Endothelial cell of umbilical vein (primary cell): ENCODE measurements at regions not wholly inside any gene's neighbourhood (a gene's known extent, or its start where the extent isn't known, plus 50 kb on each side); places are given as distances from the start of the nearest gene placed in this dataset.

ENCODE experiments used
- BruUV-seq: library from RNA; stranded (reverse); fragments of 400-500 nt; replicated peaks from 2 replicates; lab custom pipeline; 2021; lab: Mats Ljungman, UMichigan
- CTCF ChIA-PET: fragments of 300-600, 350-600 bp; sonication (Branson Sonifier 250); formaldehyde crosslinking; loops from one replicate; lab custom pipeline; 2021; ENCODE audit warnings: antibody characterized with exemption, inconsistent platforms; lab: Charles Lee
- POLR2A ChIA-PET: fragments of 300-600, 350-600 bp; sonication (Branson Sonifier 250); formaldehyde crosslinking; loops from one replicate; lab custom pipeline; 2021; ENCODE audit warnings: antibody characterized with exemption, inconsistent platforms; lab: Charles Lee
- DNase-seq: peaks from one replicate; pipeline ENCODE4 v3.0.0-alpha.2; 2011; ENCODE audit warnings: low read depth, low spot score
- FAIRE-seq: peaks from 2 replicates; lab custom pipeline; 2011; peaks lifted over from hg19 to GRCh38; lab: Jason Lieb, UNC
- H2AFZ ChIP-seq: 2 replicates; pipeline ENCODE4 v1.6.0; 2012; ENCODE audit warnings: low read depth, low read length, control low read depth, inconsistent platforms
- H3K27ac ChIP-seq: 2 replicates; pipeline ENCODE4 v1.5.1; 2011; ENCODE audit warnings: low read depth, mild to moderate bottlenecking, control low read depth, low read length, moderate library complexity; ENCODE audit not compliant: insufficient read depth
- H3K27me3 ChIP-seq, 2 experiments: 2 replicates each; pipeline versions ENCODE4 v1.6.0 to v1.6.1; 2011; ENCODE audit warnings: low read length in 2 of 2, mixed read lengths in 1 of 2; ENCODE audit not compliant: control insufficient read depth in 2 of 2, insufficient read depth in 2 of 2
- H3K36me3 ChIP-seq, 2 experiments: 2 replicates in 1 of 2; 3 replicates in 1 of 2; pipeline ENCODE4 v1.5.1; 2011; ENCODE audit warnings: low read length in 2 of 2, mild to moderate bottlenecking in 1 of 2, moderate library complexity in 1 of 2; ENCODE audit not compliant: control insufficient read depth in 2 of 2, insufficient read depth in 2 of 2; ENCODE audit errors: extremely low read depth in 1 of 2
- H3K4me1 ChIP-seq: 3 replicates; pipeline ENCODE4 v1.5.1; 2011; ENCODE audit warnings: mild to moderate bottlenecking, low read length; ENCODE audit not compliant: control insufficient read depth, insufficient read depth; ENCODE audit errors: extremely low read depth
- H3K4me2 ChIP-seq: 2 replicates; pipeline ENCODE4 v1.6.1; 2011; ENCODE audit warnings: low read length, control low read depth, mixed read lengths; ENCODE audit not compliant: insufficient read depth
- H3K4me3 ChIP-seq, 3 experiments: fragments of 200-600 bp in 1 of 3; sonication (generic), shearing (Covaris generic) in 1 of 3; replicated peaks in 1 of 3; 2 replicates each; pipeline ENCODE4 v1.5.1; 2011 to 2016; ENCODE audit warnings: control low read depth in 3 of 3, low read length in 3 of 3, mild to moderate bottlenecking in 2 of 3, inconsistent platforms in 1 of 3, low read depth in 1 of 3, moderate library complexity in 1 of 3; ENCODE audit not compliant: insufficient read depth in 1 of 3
- H3K79me2 ChIP-seq: 2 replicates; pipeline ENCODE4 v1.6.0; 2012; ENCODE audit warnings: low read length, inconsistent platforms; ENCODE audit not compliant: control insufficient read depth, insufficient read depth
- H3K9ac ChIP-seq: replicated peaks from 2 replicates; pipeline ENCODE3; 2011; ENCODE audit warnings: low read length, control low read depth; ENCODE audit not compliant: insufficient read depth; ENCODE audit errors: extremely low read depth
- H3K9me1 ChIP-seq: replicated peaks from 3 replicates; pipeline ENCODE4 v1.6.0; 2011; ENCODE audit warnings: mild to moderate bottlenecking, low read length; ENCODE audit not compliant: control insufficient read depth, insufficient read depth; ENCODE audit errors: extremely low read depth
- H3K9me3 ChIP-seq: replicated peaks from 2 replicates; pipeline ENCODE4 v1.5.1; 2012; ENCODE audit warnings: low read length, inconsistent platforms; ENCODE audit not compliant: control insufficient read depth, insufficient read depth
- H4K20me1 ChIP-seq: replicated peaks from 2 replicates; pipeline ENCODE3; 2011; ENCODE audit warnings: mild to moderate bottlenecking, low read length; ENCODE audit not compliant: control insufficient read depth, insufficient read depth; ENCODE audit errors: extremely low read depth
- EZH2 ChIP-seq: IDR thresholded peaks from 2 replicates; pipeline ENCODE4 v1.6.1; 2012; ENCODE audit warnings: borderline replicate concordance, low read depth, mild to moderate bottlenecking, moderate library complexity, low read length, inconsistent platforms; ENCODE audit not compliant: severe bottlenecking
- FOS ChIP-seq: IDR thresholded peaks from 2 replicates; pipeline ENCODE4 v1.6.1; 2011; ENCODE audit warnings: mild to moderate bottlenecking, low read length, moderate library complexity, borderline replicate concordance; ENCODE audit not compliant: insufficient read depth
- GATA2 ChIP-seq: IDR thresholded peaks from 2 replicates; pipeline ENCODE4 v1.7.0; 2011; ENCODE audit warnings: low read depth, mild to moderate bottlenecking, moderate library complexity, mixed read lengths, low read length; ENCODE audit not compliant: insufficient read length, insufficient read depth
- JUN ChIP-seq: IDR thresholded peaks from 2 replicates; pipeline ENCODE4 v1.6.1; 2011; ENCODE audit warnings: borderline replicate concordance, low read depth; ENCODE audit not compliant: insufficient read length, insufficient read depth
- MYC ChIP-seq: IDR thresholded peaks from one replicate; pipeline ENCODE4 v1.6.1; 2011; ENCODE audit warnings: mild to moderate bottlenecking, low read depth, low read length
- POLR2A ChIP-seq: IDR thresholded peaks from 2 replicates; pipeline ENCODE4 v1.6.1; 2012; ENCODE audit warnings: low read depth, mild to moderate bottlenecking, control low read depth, low read length
- POLR2AphosphoS5 ChIP-seq: IDR thresholded peaks from 2 replicates; pipeline ENCODE4 v1.6.1; 2012; ENCODE audit warnings: low read depth, mild to moderate bottlenecking, control low read depth, low read length, moderate library complexity; ENCODE audit not compliant: insufficient read depth
- dilution Hi-C: fragments of 300-500 bp; cut with MboI; formaldehyde crosslinking; loops from one replicate; pipeline ENCODE4 v1.15.0; 2019; ENCODE audit warnings: low sequenced_read_pairs; ENCODE audit not compliant: extremely low pct_ligation_motif_present
- intact Hi-C: fragments of 100-400 bp; cut with micrococcal nuclease; formaldehyde crosslinking; loops from one replicate; pipeline ENCODE4 v1.10.0; 2022
- TF ChIP-seq, protein P1 (sequence below): IDR thresholded peaks from 2 replicates; pipeline ENCODE4 v1.6.1; 2011; ENCODE audit not compliant: insufficient read depth, insufficient read length
- TF ChIP-seq, protein P2 (sequence below), 2 donors: IDR thresholded peaks; 1 replicate in 1 of 2; 2 replicates in 1 of 2; pipeline ENCODE4 v1.5.1; 2011; ENCODE audit warnings: low read length in 2 of 2, mild to moderate bottlenecking in 2 of 2, moderate library complexity in 2 of 2, control low read depth in 1 of 2, inconsistent platforms in 1 of 2, low read depth in 1 of 2; ENCODE audit not compliant: insufficient read depth in 1 of 2; ENCODE audit errors: extremely low read depth in 1 of 2

- ChIA-PET POLR2A (no interaction called here), CTCF (no interaction called here)
- Histone ChIP-seq H3K27ac (no peak overlapping the region), H3K4me3 (no peak overlapping the region), H3K9me3 (no peaks in the 10 kb centered on the region), H4K20me1 (no peaks in the 10 kb centered on the region), H2AFZ (no peak overlapping the region), H3K79me2 (no peaks in the 10 kb centered on the region), H3K36me3 (no peaks in the 10 kb centered on the region), H3K4me2 (no peak overlapping the region), H3K9me1 (no peaks in the 10 kb centered on the region), H3K4me1 (no peaks in the 10 kb centered on the region), H3K9ac (no peak overlapping the region), H3K27me3 (no peaks in the 10 kb centered on the region)
- FAIRE-seq (no peak), DNase-seq (no peak)
- intact Hi-C loops (no loop called here), dilution Hi-C loops (no loop called here)
- TF ChIP-seq POLR2A (no peak), FOS (no peak), GATA2 (no peak), EZH2 (no peak), JUN (no peak), POLR2AphosphoS5 (no peak), MYC (no peak)
- TF ChIP-seq, protein P1, sequence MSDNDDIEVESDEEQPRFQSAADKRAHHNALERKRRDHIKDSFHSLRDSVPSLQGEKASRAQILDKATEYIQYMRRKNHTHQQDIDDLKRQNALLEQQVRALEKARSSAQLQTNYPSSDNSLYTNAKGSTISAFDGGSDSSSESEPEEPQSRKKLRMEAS: no peak
- TF ChIP-seq, protein P2, sequence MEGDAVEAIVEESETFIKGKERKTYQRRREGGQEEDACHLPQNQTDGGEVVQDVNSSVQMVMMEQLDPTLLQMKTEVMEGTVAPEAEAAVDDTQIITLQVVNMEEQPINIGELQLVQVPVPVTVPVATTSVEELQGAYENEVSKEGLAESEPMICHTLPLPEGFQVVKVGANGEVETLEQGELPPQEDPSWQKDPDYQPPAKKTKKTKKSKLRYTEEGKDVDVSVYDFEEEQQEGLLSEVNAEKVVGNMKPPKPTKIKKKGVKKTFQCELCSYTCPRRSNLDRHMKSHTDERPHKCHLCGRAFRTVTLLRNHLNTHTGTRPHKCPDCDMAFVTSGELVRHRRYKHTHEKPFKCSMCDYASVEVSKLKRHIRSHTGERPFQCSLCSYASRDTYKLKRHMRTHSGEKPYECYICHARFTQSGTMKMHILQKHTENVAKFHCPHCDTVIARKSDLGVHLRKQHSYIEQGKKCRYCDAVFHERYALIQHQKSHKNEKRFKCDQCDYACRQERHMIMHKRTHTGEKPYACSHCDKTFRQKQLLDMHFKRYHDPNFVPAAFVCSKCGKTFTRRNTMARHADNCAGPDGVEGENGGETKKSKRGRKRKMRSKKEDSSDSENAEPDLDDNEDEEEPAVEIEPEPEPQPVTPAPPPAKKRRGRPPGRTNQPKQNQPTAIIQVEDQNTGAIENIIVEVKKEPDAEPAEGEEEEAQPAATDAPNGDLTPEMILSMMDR (IDR thresholded peaks at IDR 0.05; ENCODE audit: extremely low read depth in 1 of 2, insufficient read depth in 1 of 2, low read depth in 1 of 2, low read length in 2 of 2): no peak
- BruUV-seq: no TSS peak
Measured at GRCh38 chr18:43664487-43665008, 387.3 kb upstream of the SYT4 start.
